ENCODE measurements at regions not wholly inside any gene's neighbourhood (a gene's known extent, or its start where the extent isn't known, plus 50 kb on each side); places are given as distances from the start of the nearest gene placed in this dataset.

GRCh38 chr13:39910833-39911232 lies 255.4 kb downstream of the COG6 start:
- TF ChIP-seq, protein P1, sequence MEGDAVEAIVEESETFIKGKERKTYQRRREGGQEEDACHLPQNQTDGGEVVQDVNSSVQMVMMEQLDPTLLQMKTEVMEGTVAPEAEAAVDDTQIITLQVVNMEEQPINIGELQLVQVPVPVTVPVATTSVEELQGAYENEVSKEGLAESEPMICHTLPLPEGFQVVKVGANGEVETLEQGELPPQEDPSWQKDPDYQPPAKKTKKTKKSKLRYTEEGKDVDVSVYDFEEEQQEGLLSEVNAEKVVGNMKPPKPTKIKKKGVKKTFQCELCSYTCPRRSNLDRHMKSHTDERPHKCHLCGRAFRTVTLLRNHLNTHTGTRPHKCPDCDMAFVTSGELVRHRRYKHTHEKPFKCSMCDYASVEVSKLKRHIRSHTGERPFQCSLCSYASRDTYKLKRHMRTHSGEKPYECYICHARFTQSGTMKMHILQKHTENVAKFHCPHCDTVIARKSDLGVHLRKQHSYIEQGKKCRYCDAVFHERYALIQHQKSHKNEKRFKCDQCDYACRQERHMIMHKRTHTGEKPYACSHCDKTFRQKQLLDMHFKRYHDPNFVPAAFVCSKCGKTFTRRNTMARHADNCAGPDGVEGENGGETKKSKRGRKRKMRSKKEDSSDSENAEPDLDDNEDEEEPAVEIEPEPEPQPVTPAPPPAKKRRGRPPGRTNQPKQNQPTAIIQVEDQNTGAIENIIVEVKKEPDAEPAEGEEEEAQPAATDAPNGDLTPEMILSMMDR (IDR thresholded peaks at IDR 0.05 in 8 of 11, conservative IDR thresholded peaks at IDR 0.05 in 3 of 11): no peak
- TF ChIP-seq POLR2AphosphoS5 (IDR thresholded peaks at IDR 0.05): no peak
- Histone ChIP-seq H3K27ac (no peak overlapping the region), H3K27me3 (replicated peaks in 1 of 7) (no peaks in the 10 kb centered on the region), H3K4me3 (no peak overlapping the region), H3K36me3 (no peaks in the 10 kb centered on the region), H3K9me3 (no peaks in the 10 kb centered on the region), H3K4me1 (no peaks in the 10 kb centered on the region)
- no peak for DNase-seq
- intact Hi-C loops (cut with DNase I; ENCODE audit: low total_unique reads): no loop called here

- Histone ChIP-seq H3K9me3 (no peaks in the 10 kb centered on the region), H3K4me1 (no peaks in the 10 kb centered on the region), H3K27me3 (replicated peaks in 1 of 7) (no peaks in the 10 kb centered on the region), H3K36me3 (no peaks in the 10 kb centered on the region), H3K27ac (no peak overlapping the region), H3K4me3 (no peak overlapping the region)
- TF ChIP-seq POLR2AphosphoS5 (IDR thresholded peaks at IDR 0.05) (no peak), POLR2A (IDR thresholded peaks at IDR 0.05) (no peak)
- TF ChIP-seq, protein P1 (IDR thresholded peaks at IDR 0.05 in 8 of 11, conservative IDR thresholded peaks at IDR 0.05 in 3 of 11): no peak
- DNase-seq: no peak
- intact Hi-C loops (cut with DNase I; ENCODE audit: low total_unique reads): no loop called here
- 70 to 93% (median 79%) methylated on average over 4 of the region's 4 CpGs for WGBS, 5 donors
These were observed 257.9 kb downstream of the COG6 start for GRCh38 chr13:39913339-39913738.

GRCh38 chr13:39913928-39914327 lies 258.5 kb downstream of the COG6 start:
- 69 to 86% (median 72%) methylated on average over 2 of the region's 2 CpGs for WGBS, 5 donors
- no peaks in the 10 kb centered on the region for H3K36me3 ChIP-seq
- no peaks in the 10 kb centered on the region for H3K4me1 ChIP-seq
- H3K27ac ChIP-seq: no peak overlapping the region
- intact Hi-C loops (cut with DNase I; ENCODE audit: low total_unique reads): no loop called here
- TF ChIP-seq POLR2A (IDR thresholded peaks at IDR 0.05) (no peak), POLR2AphosphoS5 (IDR thresholded peaks at IDR 0.05) (no peak)
- TF ChIP-seq, protein P1 (IDR thresholded peaks at IDR 0.05 in 8 of 11, conservative IDR thresholded peaks at IDR 0.05 in 3 of 11): no peak
- no peaks in the 10 kb centered on the region for H3K9me3 ChIP-seq
- no peak overlapping the region for H3K4me3 ChIP-seq
- H3K27me3 ChIP-seq (replicated peaks in 1 of 7): no peaks in the 10 kb centered on the region
- DNase-seq: no peak

- Histone ChIP-seq H3K36me3 (no peaks in the 10 kb centered on the region), H3K27me3 (replicated peaks in 1 of 7) (no peaks in the 10 kb centered on the region), H3K4me1 (no peaks in the 10 kb centered on the region), H3K27ac (no peak overlapping the region), H3K9me3 (no peaks in the 10 kb centered on the region), H3K4me3 (no peak overlapping the region)
- no peak for DNase-seq
- TF ChIP-seq POLR2A (IDR thresholded peaks at IDR 0.05) (no peak), POLR2AphosphoS5 (IDR thresholded peaks at IDR 0.05) (no peak)
- TF ChIP-seq, protein P1 (IDR thresholded peaks at IDR 0.05 in 8 of 11, conservative IDR thresholded peaks at IDR 0.05 in 3 of 11): no peak
- intact Hi-C loops (cut with DNase I; ENCODE audit: low total_unique reads): no loop called here
These were observed 260.0 kb downstream of the COG6 start for GRCh38 chr13:39915418-39915817.
